HEK293 (cell line): ENCODE measurements at regions not wholly inside any gene's neighbourhood (a gene's known extent, or its start where the extent isn't known, plus 50 kb on each side); places are given as distances from the start of the nearest gene placed in this dataset.

Experiments
- CTCF ChIA-PET: fragments of 350-600 bp; formaldehyde crosslinking; extraction: SDS; loops from one replicate; lab custom pipeline; 2021; ENCODE audit warnings: antibody characterized with exemption; lab: Yijun Ruan, JAX
- POLR2A ChIA-PET: fragments of 300-600 bp; formaldehyde crosslinking; extraction: SDS; loops from one replicate; lab custom pipeline; 2020; ENCODE audit warnings: antibody characterized with exemption, inconsistent platforms; lab: Yijun Ruan, JAX
- H3K27ac ChIP-seq: fragments of 200-500 bp; sonication (Bioruptor generic); 2 replicates; pipeline ENCODE4 v1.5.1; 2014; ENCODE audit warnings: low read depth, low read length, control low read depth, inconsistent platforms; ENCODE audit errors: extremely low read depth
- H3K36me3 ChIP-seq, 2 experiments: fragments of 200-500 bp in 1 of 2; sonication (Bioruptor generic) in 1 of 2; 1 replicate in 1 of 2; 2 replicates in 1 of 2; pipeline ENCODE4 v1.5.1; 2014 to 2017; ENCODE audit warnings: inconsistent platforms in 2 of 2, low read length in 2 of 2; ENCODE audit not compliant: control insufficient read depth in 2 of 2, insufficient read depth in 1 of 2
- H3K4me1 ChIP-seq: fragments of 200-500 bp; sonication (Bioruptor generic); 2 replicates; pipeline ENCODE4 v1.5.1; 2014; ENCODE audit warnings: mild to moderate bottlenecking, low read length, inconsistent platforms; ENCODE audit not compliant: control insufficient read depth, insufficient read depth
- H3K4me3 ChIP-seq: 2 replicates; pipeline ENCODE4 v1.5.1; 2011; ENCODE audit warnings: low read depth, mild to moderate bottlenecking, control low read depth, low read length, moderate library complexity
- H3K9me3 ChIP-seq: fragments of 200-500 bp; sonication (Bioruptor generic); 2 replicates; pipeline ENCODE4 v1.5.1; 2014; ENCODE audit warnings: low read depth, low read length, inconsistent platforms; ENCODE audit not compliant: control insufficient read depth, insufficient read depth
- AEBP2 ChIP-seq: fragments of 450-650 bp; formaldehyde crosslinking; IDR thresholded peaks from 2 replicates; pipeline ENCODE4 v1.5.1; 2016; ENCODE audit warnings: missing biosample characterization, missing genetic modification characterization, borderline replicate concordance
- ELK4 ChIP-seq: IDR thresholded peaks from 2 replicates; pipeline ENCODE4 v1.6.1; 2011; ENCODE audit warnings: mild to moderate bottlenecking, low read depth, low read length, borderline replicate concordance
- HOXA7 ChIP-seq: sonication (generic); formaldehyde crosslinking; IDR thresholded peaks from 2 replicates; pipeline ENCODE4 v1.8.1; 2022; ENCODE audit warnings: missing genetic modification reagents, borderline replicate concordance
- OVOL3 ChIP-seq: fragments of 450-650 bp; formaldehyde crosslinking; IDR thresholded peaks from 2 replicates; pipeline ENCODE4 v1.5.1; 2016; ENCODE audit warnings: missing biosample characterization, missing genetic modification characterization
- PATZ1 ChIP-seq: fragments of 450-650 bp; formaldehyde crosslinking; IDR thresholded peaks from 2 replicates; pipeline ENCODE4 v1.5.1; 2016; ENCODE audit warnings: missing biosample characterization, missing genetic modification characterization
- PRDM1 ChIP-seq: fragments of 450-650 bp; formaldehyde crosslinking; IDR thresholded peaks from 2 replicates; pipeline ENCODE4; 2016; ENCODE audit warnings: missing biosample characterization, missing genetic modification characterization
- SP3 ChIP-seq: fragments of 450-650 bp; formaldehyde crosslinking; IDR thresholded peaks from 2 replicates; pipeline ENCODE4 v1.5.1; 2016; ENCODE audit warnings: missing biosample characterization, missing genetic modification characterization
- ZBTB44 ChIP-seq: fragments of 450-650 bp; IDR thresholded peaks from 2 replicates; pipeline ENCODE4 v1.5.1; 2018; ENCODE audit warnings: missing biosample characterization, mild to moderate bottlenecking, missing genetic modification characterization
- ZBTB7A ChIP-seq: fragments of 450-650 bp; formaldehyde crosslinking; IDR thresholded peaks from 2 replicates; pipeline ENCODE4 v1.5.1; 2016; ENCODE audit warnings: low read depth, missing biosample characterization, missing genetic modification characterization
- ZEB2 ChIP-seq: fragments of 450-650 bp; formaldehyde crosslinking; IDR thresholded peaks from 2 replicates; pipeline ENCODE4 v1.5.1; 2016; ENCODE audit warnings: missing biosample characterization, missing genetic modification characterization
- ZNF114 ChIP-seq: fragments of 450-650 bp; formaldehyde crosslinking; IDR thresholded peaks from 2 replicates; pipeline ENCODE4 v1.5.0; 2017; ENCODE audit warnings: missing biosample characterization, missing genetic modification characterization
- ZNF140 ChIP-seq: fragments of 450-650 bp; formaldehyde crosslinking; IDR thresholded peaks from 2 replicates; pipeline ENCODE4 v1.5.1; 2016; ENCODE audit warnings: missing biosample characterization, missing genetic modification characterization
- ZNF19 ChIP-seq: fragments of 450-650 bp; formaldehyde crosslinking; IDR thresholded peaks from 2 replicates; pipeline ENCODE4; 2016; ENCODE audit warnings: missing biosample characterization, missing genetic modification characterization, low read depth
- ZNF2 ChIP-seq: fragments of 450-650 bp; formaldehyde crosslinking; IDR thresholded peaks from 2 replicates; pipeline ENCODE4 v1.5.1; 2016; ENCODE audit warnings: missing biosample characterization, missing genetic modification characterization
- ZNF239 ChIP-seq: fragments of 450-650 bp; formaldehyde crosslinking; IDR thresholded peaks from 2 replicates; pipeline ENCODE4 v1.5.1; 2016; ENCODE audit warnings: missing biosample characterization, missing genetic modification characterization
- ZNF354C ChIP-seq: fragments of 450-650 bp; formaldehyde crosslinking; IDR thresholded peaks from 2 replicates; pipeline ENCODE4 v1.5.1; 2016; ENCODE audit warnings: missing biosample characterization, missing genetic modification characterization, low read depth, borderline replicate concordance
- ZNF426 ChIP-seq: fragments of 450-650 bp; formaldehyde crosslinking; IDR thresholded peaks from 2 replicates; pipeline ENCODE4 v1.5.1; 2017; ENCODE audit warnings: missing biosample characterization, missing genetic modification characterization, mild to moderate bottlenecking, inconsistent platforms, moderate library complexity
- ZNF513 ChIP-seq: fragments of 450-650 bp; IDR thresholded peaks from 2 replicates; pipeline ENCODE4 v1.5.1; 2018; ENCODE audit warnings: missing biosample characterization, missing genetic modification characterization
- ZNF521 ChIP-seq: fragments of 450-650 bp; formaldehyde crosslinking; IDR thresholded peaks from 2 replicates; pipeline ENCODE4 v1.5.1; 2017; ENCODE audit warnings: missing biosample characterization, mild to moderate bottlenecking, missing genetic modification characterization
- ZNF544 ChIP-seq: fragments of 450-650 bp; formaldehyde crosslinking; IDR thresholded peaks from 2 replicates; pipeline ENCODE4 v1.5.0; 2017; ENCODE audit warnings: missing biosample characterization, missing genetic modification characterization
- ZNF558 ChIP-seq: fragments of 450-650 bp; formaldehyde crosslinking; IDR thresholded peaks from 2 replicates; pipeline ENCODE4 v1.5.1; 2016; ENCODE audit warnings: missing biosample characterization, missing genetic modification characterization
- ZNF664 ChIP-seq: fragments of 450-650 bp; formaldehyde crosslinking; IDR thresholded peaks from 2 replicates; pipeline ENCODE4 v1.5.1; 2016; ENCODE audit warnings: missing biosample characterization, missing genetic modification characterization
- ZNF791 ChIP-seq: fragments of 450-650 bp; formaldehyde crosslinking; IDR thresholded peaks from 2 replicates; pipeline ENCODE4 v1.5.1; 2016; ENCODE audit warnings: missing biosample characterization, missing genetic modification characterization

GRCh38 chr2:12487253-12488004, 229.3 kb upstream of the TRIB2 start:
- Histone ChIP-seq H3K9me3 (no peaks in the 10 kb centered on the region), H3K4me1 (no peaks in the 10 kb centered on the region), H3K27ac (no peak overlapping the region)
- TF ChIP-seq ZBTB44 (tag by site-specific recombination): no peak
- TF ChIP-seq ZNF354C (tag by site-specific recombination): no peak
- no peak for TF ChIP-seq ZNF2 (tag by site-specific recombination)
- no peak for TF ChIP-seq SP3
- TF ChIP-seq ZEB2: no peak
- TF ChIP-seq OVOL3 (tag by site-specific recombination): no peak
- TF ChIP-seq ZNF426 (tag by site-specific recombination): no peak
- TF ChIP-seq ZNF239: no peak
- TF ChIP-seq HOXA7 (CRISPR knock-in tag): no peak
- no peak for TF ChIP-seq ZNF558
- TF ChIP-seq PATZ1 (tag by site-specific recombination): no peak
- no peak for TF ChIP-seq PRDM1
- TF ChIP-seq ZNF664 (tag by site-specific recombination): no peak
- no peak for TF ChIP-seq ZNF521 (tag by site-specific recombination)
- no peak for TF ChIP-seq ZNF114 (tag by site-specific recombination)
- TF ChIP-seq, all 188 proteins: peak for 0
- ChIA-PET POLR2A (no interaction called here), CTCF (interaction anchor here (1.2 kb wide), 1 partner anchor 169 kb away, joined by 3 read pairs; no protein-coding TSS in a partner anchor)
- Histone ChIP-seq H3K4me3 (no peak overlapping the region), H3K36me3 (no peaks in the 10 kb centered on the region)

GRCh38 chr2:12488352-12489318, 228.1 kb upstream of the TRIB2 start:
- ChIA-PET POLR2A (no interaction called here), CTCF (interaction anchor here (1.2 kb wide), 1 partner anchor 170 kb away, joined by 3 read pairs; no protein-coding TSS in a partner anchor)
- H3K27ac ChIP-seq: no peak overlapping the region
- H3K9me3 ChIP-seq: no peaks in the 10 kb centered on the region
- no peak overlapping the region for H3K4me3 ChIP-seq
- H3K36me3 ChIP-seq: no peaks in the 10 kb centered on the region
- H3K4me1 ChIP-seq: no peaks in the 10 kb centered on the region
- TF ChIP-seq ZNF544 (tag by site-specific recombination) (no peak), ZBTB7A (tag by site-specific recombination) (no peak), ZNF513 (tag by site-specific recombination) (no peak), PATZ1 (tag by site-specific recombination) (no peak), ZNF558 (no peak), ZNF19 (tag by site-specific recombination) (no peak), ZNF140 (no peak), AEBP2 (tag by site-specific recombination) (no peak), ELK4 (no peak), ZNF791 (no peak)
